Esophagus muscularis mucosa (tissue), 4 donors: ENCODE measurements at regions not wholly inside any gene's neighbourhood (a gene's known extent, or its start where the extent isn't known, plus 50 kb on each side); places are given as distances from the start of the nearest gene placed in this dataset.

Experiments
- DNase-seq: peaks from one replicate; pipeline ENCODE4 v3.0.0-alpha.2; 2017; ENCODE audit errors: extremely low spot score
- H3K27ac ChIP-seq, 4 donors: fragments of 200-600 bp; sonication (generic); replicated peaks in 1 of 4; 1 replicate in 3 of 4; 2 replicates in 1 of 4; pipeline ENCODE4 v1.5.1; 2016 to 2019; ENCODE audit warnings: mild to moderate bottlenecking in 1 of 4
- H3K27me3 ChIP-seq, 4 donors: fragments of 200-600 bp; sonication (generic); one replicate each; pipeline versions ENCODE4 v1.5.1 to v1.6.0; 2016 to 2019
- H3K36me3 ChIP-seq, 4 donors: fragments of 200-600 bp; sonication (generic); one replicate each; pipeline ENCODE4 v1.5.1; 2016 to 2019
- H3K4me1 ChIP-seq, 4 donors: fragments of 200-600 bp; sonication (generic); one replicate each; pipeline ENCODE4 v1.5.1; 2016 to 2019
- H3K4me3 ChIP-seq, 4 donors: fragments of 200-600 bp; sonication (generic); 1 replicate in 2 of 4; 2 replicates in 2 of 4; pipeline ENCODE4 v1.5.1; 2016 to 2019; ENCODE audit warnings: mild to moderate bottlenecking in 4 of 4, moderate library complexity in 1 of 4
- H3K9me3 ChIP-seq, 4 donors: fragments of 200-600 bp; sonication (generic); 1 replicate in 3 of 4; 2 replicates in 1 of 4; pipeline ENCODE4 v1.5.1; 2016 to 2019
- EP300 ChIP-seq: sonication (generic); formaldehyde crosslinking; IDR thresholded peaks from one replicate; pipeline ENCODE4 v1.6.1; 2017; ENCODE audit warnings: antibody characterized with exemption
- POLR2A ChIP-seq: fragments of 450-650 bp; IDR thresholded peaks from one replicate; pipeline ENCODE4 v1.6.1; 2017; ENCODE audit warnings: antibody characterized with exemption, moderate library complexity, mild to moderate bottlenecking, low read depth
- POLR2AphosphoS5 ChIP-seq, 2 donors: sonication (generic); formaldehyde crosslinking; IDR thresholded peaks; one replicate each; pipeline ENCODE4 v1.6.1; 2017; ENCODE audit warnings: antibody characterized with exemption in 2 of 2
- WGBS: methylation state at CpG from one replicate; pipeline ENCODE4 v1.1.5; 2018; 5-methylcytosine and 5-hydroxymethylcytosine counted together
- intact Hi-C: fragments of 100-400 bp; cut with DNase I; formaldehyde crosslinking; loops from one replicate; pipeline ENCODE4 v1.15.1; 2023
- TF ChIP-seq, protein P1 (sequence below), 3 experiments: fragments of 200-600 bp in 2 of 3; fragments of 450-650 bp in 1 of 3; sonication (generic) in 2 of 3; IDR thresholded peaks; one replicate each; pipeline ENCODE4 v1.5.1; 2017 to 2019; ENCODE audit warnings: antibody characterized with exemption in 3 of 3, mild to moderate bottlenecking in 2 of 3, moderate library complexity in 1 of 3

DNA sequence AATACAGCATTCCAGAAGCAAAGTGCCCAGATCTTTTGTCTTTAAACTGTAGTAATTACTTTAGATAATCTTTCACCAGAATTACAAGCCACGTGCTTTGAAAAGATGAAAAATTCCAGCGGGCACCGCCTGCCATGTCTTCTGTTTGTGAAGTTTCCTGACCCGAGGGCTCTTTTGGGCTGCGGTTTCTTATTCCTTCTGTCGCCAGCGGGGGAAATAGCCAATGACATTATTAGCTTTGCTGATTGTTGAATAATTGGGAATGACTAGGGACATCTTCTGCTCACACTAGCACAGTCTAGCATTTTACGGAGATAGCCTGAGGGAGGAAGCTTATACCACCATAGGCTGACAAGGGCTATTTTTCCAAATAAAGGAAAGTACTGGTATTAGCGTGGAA is 124.7 kb downstream of the SAMD5 start:
- no peak overlapping the region for H3K4me3 ChIP-seq
- no peaks in the 10 kb centered on the region for H3K27me3 ChIP-seq
- no peaks in the 10 kb centered on the region for H3K4me1 ChIP-seq
- 83% methylated on average over 9 of the region's 9 CpGs for WGBS
- no peak for TF ChIP-seq POLR2AphosphoS5 (IDR thresholded peaks at IDR 0.05)
- TF ChIP-seq EP300, result no peak
- no peak for TF ChIP-seq POLR2A
- TF ChIP-seq, protein P1, sequence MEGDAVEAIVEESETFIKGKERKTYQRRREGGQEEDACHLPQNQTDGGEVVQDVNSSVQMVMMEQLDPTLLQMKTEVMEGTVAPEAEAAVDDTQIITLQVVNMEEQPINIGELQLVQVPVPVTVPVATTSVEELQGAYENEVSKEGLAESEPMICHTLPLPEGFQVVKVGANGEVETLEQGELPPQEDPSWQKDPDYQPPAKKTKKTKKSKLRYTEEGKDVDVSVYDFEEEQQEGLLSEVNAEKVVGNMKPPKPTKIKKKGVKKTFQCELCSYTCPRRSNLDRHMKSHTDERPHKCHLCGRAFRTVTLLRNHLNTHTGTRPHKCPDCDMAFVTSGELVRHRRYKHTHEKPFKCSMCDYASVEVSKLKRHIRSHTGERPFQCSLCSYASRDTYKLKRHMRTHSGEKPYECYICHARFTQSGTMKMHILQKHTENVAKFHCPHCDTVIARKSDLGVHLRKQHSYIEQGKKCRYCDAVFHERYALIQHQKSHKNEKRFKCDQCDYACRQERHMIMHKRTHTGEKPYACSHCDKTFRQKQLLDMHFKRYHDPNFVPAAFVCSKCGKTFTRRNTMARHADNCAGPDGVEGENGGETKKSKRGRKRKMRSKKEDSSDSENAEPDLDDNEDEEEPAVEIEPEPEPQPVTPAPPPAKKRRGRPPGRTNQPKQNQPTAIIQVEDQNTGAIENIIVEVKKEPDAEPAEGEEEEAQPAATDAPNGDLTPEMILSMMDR (IDR thresholded peaks at IDR 0.05), result no peak
- peaks cover 0 to 10% (median 2%) of the 10 kb centered on the region in 4 donors for H3K9me3 ChIP-seq
- intact Hi-C loops, result no loop called here
- H3K27ac ChIP-seq, result no peak overlapping the region
- DNase-seq, result no peak
- no peaks in the 10 kb centered on the region for H3K36me3 ChIP-seq

DNA sequence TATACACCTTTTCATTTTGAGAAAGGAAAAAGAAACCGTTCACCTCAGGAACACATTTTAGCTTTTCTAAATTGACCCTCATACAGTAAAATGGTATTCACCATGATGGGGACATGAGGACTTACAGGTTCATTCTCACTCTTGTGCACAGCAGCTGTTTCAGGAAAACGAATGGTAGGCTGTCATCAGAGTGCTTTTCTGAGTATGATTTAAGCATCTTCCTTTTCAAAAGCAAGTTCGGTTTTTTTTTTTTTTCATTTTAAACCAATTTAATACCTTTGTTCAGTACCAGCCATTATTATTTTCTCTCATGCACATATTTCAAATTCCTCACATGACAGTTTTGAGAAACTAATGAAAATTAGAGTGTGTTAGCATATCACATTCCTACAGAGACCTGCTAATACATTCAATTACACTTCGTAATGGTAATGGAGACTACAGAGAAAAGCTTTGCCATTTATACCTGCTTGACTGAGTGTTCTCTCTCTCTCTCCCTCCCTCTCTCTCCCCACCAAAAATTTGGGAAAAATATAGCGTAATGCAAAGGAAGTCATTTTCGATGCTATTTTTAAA is 129.2 kb downstream of the SAMD5 start:
- Histone ChIP-seq H3K9me3 (peaks cover 0 to 10% (median 2%) of the 10 kb centered on the region in 4 donors), H3K27me3 (no peaks in the 10 kb centered on the region), H3K36me3 (no peaks in the 10 kb centered on the region), H3K4me3 (no peak overlapping the region), H3K27ac (no peak overlapping the region), H3K4me1 (no peaks in the 10 kb centered on the region)
- 76% methylated on average over 6 of the region's 6 CpGs for WGBS
- intact Hi-C loops, result no loop called here
- TF ChIP-seq, protein P1 (IDR thresholded peaks at IDR 0.05), result no peak
- TF ChIP-seq EP300 (no peak), POLR2A (no peak), POLR2AphosphoS5 (IDR thresholded peaks at IDR 0.05) (no peak)
- no peak for DNase-seq

DNA sequence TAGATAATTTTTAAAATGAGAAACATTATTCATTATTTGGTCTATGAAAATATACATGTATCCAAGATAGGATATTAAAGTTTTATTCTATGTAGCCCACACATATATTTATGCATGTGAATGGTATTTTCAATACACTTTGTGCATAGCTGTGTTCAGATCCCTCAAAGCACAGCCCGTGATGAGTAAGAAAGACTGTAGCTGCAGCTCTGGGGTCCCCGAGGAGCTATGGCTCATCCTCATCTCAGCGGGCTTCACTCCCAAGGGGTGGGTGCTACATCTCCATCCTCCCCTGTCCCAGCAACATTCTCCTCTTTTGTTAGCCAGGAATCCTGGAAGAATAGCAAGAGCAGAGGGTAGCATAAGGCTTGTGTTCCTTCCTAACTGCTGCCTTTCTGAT is 130.8 kb downstream of the SAMD5 start:
- WGBS, result 86% methylated on average over 3 of the region's 3 CpGs
- no peak overlapping the region for H3K4me3 ChIP-seq
- DNase-seq, result no peak
- H3K9me3 ChIP-seq, result peaks cover 0 to 7% (median under 1%) of the 10 kb centered on the region in 4 donors
- no peak overlapping the region for H3K27ac ChIP-seq
- intact Hi-C loops, result no loop called here
- H3K4me1 ChIP-seq, result no peaks in the 10 kb centered on the region
- no peak for TF ChIP-seq EP300
- no peak for TF ChIP-seq POLR2AphosphoS5 (IDR thresholded peaks at IDR 0.05)
- TF ChIP-seq, protein P1 (IDR thresholded peaks at IDR 0.05), result no peak
- TF ChIP-seq POLR2A, result no peak
- H3K27me3 ChIP-seq, result no peaks in the 10 kb centered on the region
- H3K36me3 ChIP-seq, result no peaks in the 10 kb centered on the region

DNA sequence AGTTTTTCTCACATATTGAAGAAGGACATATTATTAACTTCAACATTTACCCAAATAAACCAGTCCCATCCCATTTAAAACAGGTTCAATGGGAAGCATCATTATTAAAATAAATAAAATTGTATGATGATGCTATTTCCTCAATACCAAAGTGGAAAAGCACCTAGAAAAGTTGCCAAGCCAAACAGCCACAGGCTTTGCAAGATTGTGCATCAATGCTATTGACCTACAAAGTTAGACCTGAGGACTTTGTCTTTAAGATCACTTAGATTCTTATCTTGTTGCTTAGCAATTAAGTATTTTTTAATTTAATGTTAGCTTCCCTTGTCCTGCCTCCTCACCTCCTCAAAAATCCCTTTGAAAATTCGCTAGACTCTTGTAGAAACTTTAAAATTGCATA is 132.1 kb downstream of the SAMD5 start:
- TF ChIP-seq, protein P1 (IDR thresholded peaks at IDR 0.05), result no peak
- no peak for TF ChIP-seq POLR2A
- TF ChIP-seq POLR2AphosphoS5 (IDR thresholded peaks at IDR 0.05), result no peak
- TF ChIP-seq EP300, result no peak
- no peak for DNase-seq
- Histone ChIP-seq H3K27me3 (no peaks in the 10 kb centered on the region), H3K36me3 (no peaks in the 10 kb centered on the region), H3K4me3 (no peak overlapping the region), H3K4me1 (no peaks in the 10 kb centered on the region), H3K27ac (no peak overlapping the region), H3K9me3 (no peaks in the 10 kb centered on the region)
- intact Hi-C loops, result no loop called here
- 38% methylated on average over 1 of the region's 1 CpG for WGBS

DNA sequence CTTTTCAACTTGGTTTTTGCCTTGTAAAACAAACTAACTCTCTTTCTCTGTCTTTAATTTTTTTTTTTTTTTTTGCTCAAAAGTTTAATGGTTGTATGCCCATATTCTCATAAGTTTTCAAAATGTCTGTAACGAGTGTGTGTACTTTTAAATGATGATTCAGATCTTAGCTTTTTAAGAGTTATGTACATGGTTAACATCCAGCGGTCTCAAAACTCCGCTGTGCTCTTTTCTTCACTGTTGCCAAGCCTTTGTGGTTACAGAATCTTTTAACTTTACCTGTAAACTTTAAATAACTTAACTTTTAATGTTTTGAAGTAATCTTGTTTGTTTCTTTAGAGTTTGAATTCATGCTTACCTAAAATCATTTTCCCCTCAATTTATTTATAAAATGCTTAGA is 133.0 kb downstream of the SAMD5 start:
- Histone ChIP-seq H3K36me3 (no peaks in the 10 kb centered on the region), H3K27ac (no peak overlapping the region), H3K27me3 (no peaks in the 10 kb centered on the region), H3K9me3 (no peaks in the 10 kb centered on the region), H3K4me1 (no peaks in the 10 kb centered on the region), H3K4me3 (no peak overlapping the region)
- TF ChIP-seq POLR2A (no peak), POLR2AphosphoS5 (IDR thresholded peaks at IDR 0.05) (no peak), EP300 (no peak)
- TF ChIP-seq, protein P1 (IDR thresholded peaks at IDR 0.05), result no peak
- WGBS, result 93% methylated on average over 3 of the region's 3 CpGs
- no peak for DNase-seq
- intact Hi-C loops, result no loop called here
